Activated T-cell treated with anti-CD3 and anti-CD28 coated beads for 48 hours (primary cell): ENCODE measurements at regions not wholly inside any gene's neighbourhood (a gene's known extent, or its start where the extent isn't known, plus 50 kb on each side); places are given as distances from the start of the nearest gene placed in this dataset.

ENCODE experiments used
- DNase-seq: peaks from one replicate; pipeline ENCODE4 v3.0.0-alpha.2; 2020; ENCODE audit warnings: low read depth

GRCh38 chr10:111446966-111447365 lies 370.1 kb downstream of the ADRA2A start:
- DNase-seq: no peak

- no peak for DNase-seq
Observed at GRCh38 chr10:111452153-111452552, 375.3 kb downstream of the ADRA2A start.

GRCh38 chr10:111455776-111456426 lies 379.1 kb downstream of the ADRA2A start:
- DNase-seq: no peak

GRCh38 chr10:111458256-111458655 lies 381.4 kb downstream of the ADRA2A start:
- no peak for DNase-seq

- DNase-seq: no peak
Observed at GRCh38 chr10:111459967-111460366, 383.1 kb downstream of the ADRA2A start.

GRCh38 chr10:111472445-111472844 lies 395.6 kb downstream of the ADRA2A start:
- DNase-seq: no peak

GRCh38 chr10:111473361-111473760 lies 396.5 kb downstream of the ADRA2A start:
- no peak for DNase-seq

GRCh38 chr10:111474786-111475185 lies 398.0 kb downstream of the ADRA2A start:
- DNase-seq: no peak

GRCh38 chr10:111475720-111476119 lies 398.9 kb downstream of the ADRA2A start:
- no peak for DNase-seq

- no peak for DNase-seq
Observed at GRCh38 chr10:111478651-111479050, 401.8 kb downstream of the ADRA2A start.

GRCh38 chr10:111479966-111480365 lies 403.1 kb downstream of the ADRA2A start:
- DNase-seq: no peak

- no peak for DNase-seq
Observed at GRCh38 chr10:111481261-111481826, 404.5 kb downstream of the ADRA2A start.

- no peak for DNase-seq
Observed at GRCh38 chr10:111481866-111482265, 405.0 kb downstream of the ADRA2A start.

GRCh38 chr10:111482621-111483216 lies 405.9 kb downstream of the ADRA2A start:
- DNase-seq: no peak

- no peak for DNase-seq
Observed at GRCh38 chr10:111485767-111486166, 408.9 kb downstream of the ADRA2A start.

GRCh38 chr10:111486346-111486745 lies 409.5 kb downstream of the ADRA2A start:
- DNase-seq: no peak

GRCh38 chr10:111488668-111489067 lies 411.8 kb downstream of the ADRA2A start:
- no peak for DNase-seq

GRCh38 chr10:111491154-111491553 lies 414.3 kb downstream of the ADRA2A start:
- no peak for DNase-seq

GRCh38 chr10:111493024-111493625 lies 416.3 kb downstream of the ADRA2A start:
- no peak for DNase-seq

GRCh38 chr10:111498560-111498959 lies 421.7 kb downstream of the ADRA2A start:
- DNase-seq: no peak

- no peak for DNase-seq
Observed at GRCh38 chr10:111504376-111504775, 427.5 kb downstream of the ADRA2A start.

GRCh38 chr10:111506266-111507034 lies 429.6 kb downstream of the ADRA2A start:
- no peak for DNase-seq

GRCh38 chr10:111511751-111512150 lies 434.9 kb downstream of the ADRA2A start:
- DNase-seq: no peak
